ENCODE measurements at regions not wholly inside any gene's neighbourhood (a gene's known extent, or its start where the extent isn't known, plus 50 kb on each side); places are given as distances from the start of the nearest gene placed in this dataset.

DNA sequence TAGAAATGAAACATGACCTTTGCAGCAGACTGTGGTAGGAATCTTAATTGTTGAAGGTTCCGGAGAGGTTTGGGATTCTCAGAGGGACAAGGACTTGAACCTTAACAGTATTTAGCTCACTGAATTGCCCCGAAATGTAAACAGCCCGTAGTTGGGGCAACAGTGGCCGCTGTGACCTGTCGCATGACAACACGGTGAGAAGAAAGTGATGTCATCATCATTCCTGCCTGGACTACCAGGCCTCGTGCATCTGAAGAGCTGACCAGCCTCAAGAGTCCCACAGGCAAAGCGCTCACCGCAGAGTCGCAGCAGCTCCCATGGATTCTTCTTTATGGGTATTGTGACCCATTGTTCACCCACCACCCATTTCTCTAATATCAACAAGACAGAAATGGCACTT is 250.6 kb downstream of the KLF6 start:
- DNase-seq (ENCODE audit: low read depth): no peak
- TF ChIP-seq, protein P1, sequence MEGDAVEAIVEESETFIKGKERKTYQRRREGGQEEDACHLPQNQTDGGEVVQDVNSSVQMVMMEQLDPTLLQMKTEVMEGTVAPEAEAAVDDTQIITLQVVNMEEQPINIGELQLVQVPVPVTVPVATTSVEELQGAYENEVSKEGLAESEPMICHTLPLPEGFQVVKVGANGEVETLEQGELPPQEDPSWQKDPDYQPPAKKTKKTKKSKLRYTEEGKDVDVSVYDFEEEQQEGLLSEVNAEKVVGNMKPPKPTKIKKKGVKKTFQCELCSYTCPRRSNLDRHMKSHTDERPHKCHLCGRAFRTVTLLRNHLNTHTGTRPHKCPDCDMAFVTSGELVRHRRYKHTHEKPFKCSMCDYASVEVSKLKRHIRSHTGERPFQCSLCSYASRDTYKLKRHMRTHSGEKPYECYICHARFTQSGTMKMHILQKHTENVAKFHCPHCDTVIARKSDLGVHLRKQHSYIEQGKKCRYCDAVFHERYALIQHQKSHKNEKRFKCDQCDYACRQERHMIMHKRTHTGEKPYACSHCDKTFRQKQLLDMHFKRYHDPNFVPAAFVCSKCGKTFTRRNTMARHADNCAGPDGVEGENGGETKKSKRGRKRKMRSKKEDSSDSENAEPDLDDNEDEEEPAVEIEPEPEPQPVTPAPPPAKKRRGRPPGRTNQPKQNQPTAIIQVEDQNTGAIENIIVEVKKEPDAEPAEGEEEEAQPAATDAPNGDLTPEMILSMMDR (IDR thresholded peaks at IDR 0.05; ENCODE audit: insufficient read depth, low read depth, low read length, missing control alignments): no peak
- no peak overlapping the region for H3K4me3 ChIP-seq (ENCODE audit: low read depth, low read length)

DNA sequence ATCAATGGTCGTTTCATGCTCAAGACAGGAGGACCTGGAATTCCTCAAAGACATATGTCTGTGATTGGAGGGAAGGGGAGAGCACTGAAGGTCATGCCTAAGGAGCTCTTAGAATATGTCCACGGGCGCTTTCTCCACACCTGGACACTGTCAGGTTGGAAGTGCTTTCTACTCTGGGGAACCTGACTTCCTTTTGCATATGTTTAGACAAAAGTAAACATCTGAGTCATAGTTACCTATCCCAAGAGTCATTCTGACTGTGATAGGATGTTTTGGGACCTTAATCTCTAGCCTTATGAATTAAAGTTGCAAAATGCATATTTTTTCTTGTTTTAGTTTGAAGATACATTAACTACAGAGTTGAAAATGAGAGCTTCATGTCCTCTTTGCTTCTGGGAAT is 251.7 kb downstream of the KLF6 start:
- no peak for DNase-seq (ENCODE audit: low read depth)
- TF ChIP-seq, protein P1 (IDR thresholded peaks at IDR 0.05; ENCODE audit: insufficient read depth, low read depth, low read length, missing control alignments): no peak
- no peak overlapping the region for H3K4me3 ChIP-seq (ENCODE audit: low read depth, low read length)

DNA sequence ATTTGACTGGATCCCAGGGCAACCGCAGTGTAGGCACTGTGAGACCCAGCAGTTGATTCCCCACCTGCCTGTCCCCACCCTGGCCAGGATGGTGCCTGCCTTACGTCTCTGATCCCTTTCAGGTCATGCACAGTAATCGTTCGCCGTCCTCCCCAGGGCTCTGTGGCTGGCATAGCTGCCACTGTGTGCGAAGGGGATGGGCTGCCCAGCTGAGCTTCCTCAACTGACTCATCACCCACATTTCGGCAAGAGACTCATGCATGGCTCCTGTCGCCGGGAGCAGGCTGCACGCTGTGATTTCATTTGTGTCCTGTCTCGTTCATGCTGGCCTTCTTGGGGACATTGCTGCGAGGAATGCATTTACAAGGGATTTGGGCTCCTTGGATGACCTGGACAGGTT is 252.4 kb downstream of the KLF6 start:
- TF ChIP-seq, protein P1 (IDR thresholded peaks at IDR 0.05; ENCODE audit: insufficient read depth, low read depth, low read length, missing control alignments): no peak
- no peak for DNase-seq (ENCODE audit: low read depth)
- H3K4me3 ChIP-seq (ENCODE audit: low read depth, low read length): no peak overlapping the region

DNA sequence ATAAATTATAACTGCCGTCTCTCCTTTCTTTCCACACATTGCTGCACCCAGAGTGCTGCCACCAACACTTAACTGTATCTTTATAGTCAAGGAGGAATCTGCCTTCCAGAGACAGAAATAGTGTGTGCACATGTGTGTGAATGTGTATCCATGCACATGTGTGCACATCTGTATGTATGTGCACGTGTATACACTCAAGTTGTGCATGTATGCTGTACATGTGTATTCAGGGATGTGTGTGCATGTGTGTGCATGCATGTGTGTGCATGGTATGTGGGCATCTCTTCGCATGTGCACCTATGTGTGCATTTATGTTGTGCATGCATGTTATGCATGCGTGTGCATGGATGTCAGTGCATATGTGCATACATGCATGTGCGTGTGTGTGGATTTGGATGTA is 253.3 kb downstream of the KLF6 start:
- DNase-seq (ENCODE audit: low read depth): no peak
- H3K4me3 ChIP-seq (ENCODE audit: low read depth, low read length): no peak overlapping the region
- TF ChIP-seq, protein P1 (IDR thresholded peaks at IDR 0.05; ENCODE audit: insufficient read depth, low read depth, low read length, missing control alignments): no peak

DNA sequence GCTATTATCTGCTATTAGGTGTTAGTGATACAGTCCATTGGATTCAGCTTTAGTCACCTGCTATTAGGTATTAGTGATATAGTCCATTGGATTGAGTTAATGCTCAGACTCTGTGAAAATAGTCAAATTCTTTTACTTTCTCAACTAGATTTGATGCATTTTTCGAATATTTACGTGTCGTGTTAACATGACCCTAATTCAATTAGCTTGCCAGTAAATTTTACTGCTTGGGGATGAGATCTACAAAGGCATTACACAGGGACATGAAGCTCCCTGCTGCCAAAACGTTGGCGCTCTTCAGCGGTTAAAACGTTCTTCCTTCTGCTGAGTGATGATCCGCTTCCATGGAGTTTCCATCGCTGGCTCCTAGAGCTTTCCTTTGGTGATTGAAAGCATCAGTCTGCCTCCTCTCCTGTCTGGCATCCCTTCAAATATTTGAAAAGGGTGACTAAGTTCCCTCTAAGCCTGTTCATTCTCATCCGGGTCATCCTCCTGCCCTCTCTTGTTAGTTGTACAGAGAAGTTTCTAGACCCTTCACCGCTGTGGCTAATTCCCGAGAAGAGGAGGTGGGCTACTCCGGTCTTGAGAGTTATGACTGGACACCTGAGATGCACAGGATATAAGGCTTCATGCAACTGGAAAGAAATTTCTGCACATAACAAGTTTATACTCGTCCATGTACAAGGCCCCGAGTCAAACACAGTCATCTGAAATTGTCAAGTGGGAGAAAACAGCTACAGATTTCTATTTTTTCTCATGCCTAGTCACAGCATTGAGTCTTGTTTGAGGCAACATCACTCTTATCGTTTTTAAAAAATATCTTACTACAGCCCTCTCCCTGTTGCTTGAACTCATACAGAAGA is 254.0 kb downstream of the KLF6 start:
- DNase-seq (ENCODE audit: low read depth): no peak
- TF ChIP-seq, protein P1 (IDR thresholded peaks at IDR 0.05; ENCODE audit: insufficient read depth, low read depth, low read length, missing control alignments): no peak
- H3K4me3 ChIP-seq (ENCODE audit: low read depth, low read length): no peak overlapping the region

DNA sequence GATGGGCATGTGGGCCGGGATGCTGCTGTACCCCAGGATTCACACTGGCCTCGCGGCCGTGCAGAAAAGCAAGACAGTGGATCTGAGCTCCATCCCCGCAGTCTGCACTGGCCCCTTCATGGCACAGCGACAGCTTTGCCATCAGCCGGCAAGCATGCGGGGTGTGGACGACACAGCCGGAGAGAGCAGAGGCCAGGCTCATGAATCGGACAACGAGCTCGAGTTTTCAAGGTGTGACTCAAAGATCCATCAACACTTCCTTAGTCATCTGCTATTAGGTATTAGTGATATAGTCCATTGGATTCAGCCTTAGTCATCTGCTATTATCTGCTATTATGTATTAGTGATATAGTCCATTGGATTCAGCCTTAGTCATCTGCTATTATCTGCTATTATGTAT is 254.7 kb downstream of the KLF6 start:
- TF ChIP-seq, protein P1 (IDR thresholded peaks at IDR 0.05; ENCODE audit: insufficient read depth, low read depth, low read length, missing control alignments): no peak
- no peak for DNase-seq (ENCODE audit: low read depth)
- no peak overlapping the region for H3K4me3 ChIP-seq (ENCODE audit: low read depth, low read length)

DNA sequence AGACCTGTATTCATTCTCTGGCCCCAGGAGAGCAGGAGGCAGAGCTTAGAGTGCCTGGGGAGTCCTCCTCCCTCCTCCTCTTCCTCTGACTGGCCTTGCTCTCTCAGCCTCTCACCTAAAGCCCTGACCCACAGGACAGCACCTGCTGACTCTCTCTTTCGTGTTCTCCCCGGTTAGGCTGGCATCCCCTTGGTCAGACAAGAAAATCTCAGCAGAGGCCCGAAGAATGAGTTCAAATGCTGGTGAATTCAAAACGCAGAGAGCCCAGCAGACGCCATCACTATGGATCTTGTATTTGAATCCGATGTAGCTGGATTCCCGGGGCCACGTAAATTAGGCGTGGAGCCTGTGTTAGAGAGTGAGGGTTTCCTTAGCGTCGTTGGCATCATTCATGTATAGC is 255.3 kb downstream of the KLF6 start:
- DNase-seq (ENCODE audit: low read depth): no peak
- TF ChIP-seq, protein P1 (IDR thresholded peaks at IDR 0.05; ENCODE audit: insufficient read depth, low read depth, low read length, missing control alignments): no peak
- no peak overlapping the region for H3K4me3 ChIP-seq (ENCODE audit: low read depth, low read length)
